Neuronal stem cell (in vitro differentiated cells): ENCODE measurements at regions not wholly inside any gene's neighbourhood (a gene's known extent, or its start where the extent isn't known, plus 50 kb on each side); places are given as distances from the start of the nearest gene placed in this dataset.

Source experiments
- DNase-seq: peaks from one replicate; pipeline ENCODE4 v3.0.0-alpha.2; 2013; ENCODE audit warnings: low spot score
- H2AFZ ChIP-seq: one replicate; pipeline ENCODE4 v1.6.1; 2013; ENCODE audit warnings: mild to moderate bottlenecking, low read length, inconsistent platforms
- H2AK5ac ChIP-seq: 2 replicates; pipeline ENCODE4 v1.6.1; 2013; ENCODE audit warnings: low read depth, mild to moderate bottlenecking, inconsistent platforms, low read length, moderate library complexity, mixed read lengths
- H2BK120ac ChIP-seq: 2 replicates; pipeline ENCODE4 v1.6.1; 2013; ENCODE audit warnings: low read depth, mild to moderate bottlenecking, inconsistent platforms, low read length, moderate library complexity, mixed read lengths
- H2BK12ac ChIP-seq: one replicate; pipeline ENCODE4 v1.6.1; 2013; ENCODE audit warnings: low read length, inconsistent platforms
- H2BK15ac ChIP-seq: 2 replicates; pipeline ENCODE4 v1.6.1; 2013; ENCODE audit warnings: mild to moderate bottlenecking, low read length, inconsistent platforms, mixed read lengths
- H2BK5ac ChIP-seq: one replicate; pipeline ENCODE4 v1.6.1; 2013; ENCODE audit warnings: inconsistent platforms, mild to moderate bottlenecking, low read length, moderate library complexity
- H3K14ac ChIP-seq: one replicate; pipeline ENCODE4 v1.6.1; 2013; ENCODE audit warnings: low read length, inconsistent platforms
- H3K18ac ChIP-seq: 2 replicates; pipeline ENCODE4 v1.6.1; 2013; ENCODE audit warnings: low read length, inconsistent platforms
- H3K23ac ChIP-seq: 2 replicates; pipeline ENCODE4 v1.6.1; 2013; ENCODE audit warnings: low read depth, mild to moderate bottlenecking, mixed read lengths, low read length, inconsistent platforms; ENCODE audit not compliant: poor library complexity
- H3K27ac ChIP-seq: replicated peaks from 3 replicates; pipeline ENCODE4 v1.5.1; 2013; ENCODE audit warnings: low read length, inconsistent platforms
- H3K27me3 ChIP-seq, 3 experiments: 2 replicates each; pipeline ENCODE4 v1.6.1; 2013; ENCODE audit warnings: low read length in 3 of 3, mild to moderate bottlenecking in 2 of 3, inconsistent platforms in 1 of 3, low read depth in 1 of 3, mixed read lengths in 1 of 3, moderate library complexity in 1 of 3; ENCODE audit not compliant: control insufficient read depth in 3 of 3, insufficient read depth in 3 of 3
- H3K36me3 ChIP-seq, 2 donors: replicated peaks in 1 of 2; 2 replicates each; pipeline ENCODE4 v1.6.1; 2013; ENCODE audit warnings: low read length in 2 of 2; ENCODE audit not compliant: control insufficient read depth in 2 of 2, insufficient read depth in 2 of 2
- H3K4ac ChIP-seq: 2 replicates; pipeline ENCODE4 v1.6.1; 2013; ENCODE audit warnings: inconsistent platforms, mild to moderate bottlenecking, low read length, moderate library complexity
- H3K4me1 ChIP-seq, 2 donors: 1 replicate in 1 of 2; 2 replicates in 1 of 2; pipeline ENCODE4 v1.6.1; 2013; ENCODE audit warnings: low read length in 2 of 2, low read depth in 1 of 2; ENCODE audit not compliant: control insufficient read depth in 2 of 2, insufficient read depth in 1 of 2
- H3K4me2 ChIP-seq: one replicate; pipeline ENCODE4 v1.6.1; 2013; ENCODE audit warnings: mild to moderate bottlenecking, low read length, inconsistent platforms; ENCODE audit not compliant: insufficient read depth, poor library complexity, severe bottlenecking
- H3K4me3 ChIP-seq, 2 donors: 2 replicates each; pipeline ENCODE4 v1.5.1; 2013; ENCODE audit warnings: low read length in 2 of 2, mild to moderate bottlenecking in 2 of 2, inconsistent platforms in 1 of 2, moderate library complexity in 1 of 2
- H3K79me1 ChIP-seq: one replicate; pipeline ENCODE4 v1.6.1; 2013; ENCODE audit warnings: low read depth, mild to moderate bottlenecking, inconsistent platforms, low read length, moderate library complexity
- H3K9ac ChIP-seq: one replicate; pipeline ENCODE4 v1.6.1; 2013; ENCODE audit warnings: mild to moderate bottlenecking, low read depth, low read length, inconsistent platforms; ENCODE audit not compliant: poor library complexity
- H3K9me3 ChIP-seq, 2 donors: replicated peaks in 1 of 2; 2 replicates each; pipeline versions ENCODE3 to v1.6.1; 2013; ENCODE audit warnings: low read length in 2 of 2, mild to moderate bottlenecking in 2 of 2, inconsistent platforms in 1 of 2, low read depth in 1 of 2, mixed read lengths in 1 of 2, moderate library complexity in 1 of 2; ENCODE audit not compliant: control insufficient read depth in 2 of 2, insufficient read depth in 1 of 2
- H4K8ac ChIP-seq: one replicate; pipeline ENCODE4 v1.6.1; 2013; ENCODE audit warnings: low read depth, mild to moderate bottlenecking, inconsistent platforms, low read length, moderate library complexity
- H4K91ac ChIP-seq: one replicate; pipeline ENCODE4 v1.6.1; 2013; ENCODE audit warnings: low read length, low read depth, mild to moderate bottlenecking, inconsistent platforms; ENCODE audit not compliant: poor library complexity
- WGBS, 2 donors: extraction: QIAGEN DNeasy Blood & Tissue Kit; methylation state at CpG; one replicate each; pipeline ENCODE4 v1.1.7; 2013; ENCODE audit warnings: missing lambda C conversion rate in 2 of 2, mixed read lengths in 1 of 2; ENCODE audit not compliant: insufficient read length in 2 of 2, insufficient replicate concordance in 1 of 2; ENCODE audit errors: extremely low coverage in 2 of 2; 5-methylcytosine and 5-hydroxymethylcytosine counted together

DNA sequence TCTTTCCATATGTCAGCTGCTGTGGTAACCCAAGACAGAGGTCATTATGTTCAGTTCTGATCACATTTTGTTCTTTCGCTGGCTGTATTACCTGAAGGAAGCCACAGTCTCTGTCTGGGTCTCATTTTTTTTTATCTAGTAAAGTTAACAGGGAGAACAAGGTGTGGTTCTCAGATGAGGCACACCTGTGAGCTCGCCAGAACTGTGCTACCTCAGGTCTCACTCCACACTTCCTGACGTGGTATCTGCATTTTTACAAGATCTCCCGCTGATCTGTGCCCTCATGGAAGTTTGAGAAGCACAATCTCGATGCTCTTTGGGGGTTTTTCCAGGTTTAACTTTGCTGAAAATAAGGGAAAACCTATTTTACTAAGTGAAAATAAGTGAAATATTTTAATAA is 169.5 kb upstream of the CENPW start:
- no peak overlapping the region for H2AK5ac ChIP-seq
- H3K14ac ChIP-seq, result no peak overlapping the region
- DNase-seq, result no peak
- no peak overlapping the region for H3K4me3 ChIP-seq
- H3K18ac ChIP-seq, result no peak overlapping the region
- no peak overlapping the region for H2BK5ac ChIP-seq
- H3K27me3 ChIP-seq, result no peaks in the 10 kb centered on the region
- H2BK15ac ChIP-seq, result no peak overlapping the region
- H2BK120ac ChIP-seq, result no peak overlapping the region
- H3K9ac ChIP-seq, result no peak overlapping the region
- no peak overlapping the region for H3K23ac ChIP-seq
- no CpG with 5 or more reads among the region's 5 CpGs for WGBS, 2 donors
- H4K8ac ChIP-seq, result no peak overlapping the region
- H4K91ac ChIP-seq, result no peak overlapping the region
- H3K36me3 ChIP-seq, result no peaks in the 10 kb centered on the region
- H3K4me1 ChIP-seq, result no peaks in the 10 kb centered on the region
- H2BK12ac ChIP-seq, result no peak overlapping the region
- no peak overlapping the region for H3K4me2 ChIP-seq
- H3K9me3 ChIP-seq, result no peaks in the 10 kb centered on the region
- no peak overlapping the region for H3K4ac ChIP-seq
- no peak overlapping the region for H3K27ac ChIP-seq
- no peak overlapping the region for H2AFZ ChIP-seq
- no peaks in the 10 kb centered on the region for H3K79me1 ChIP-seq

DNA sequence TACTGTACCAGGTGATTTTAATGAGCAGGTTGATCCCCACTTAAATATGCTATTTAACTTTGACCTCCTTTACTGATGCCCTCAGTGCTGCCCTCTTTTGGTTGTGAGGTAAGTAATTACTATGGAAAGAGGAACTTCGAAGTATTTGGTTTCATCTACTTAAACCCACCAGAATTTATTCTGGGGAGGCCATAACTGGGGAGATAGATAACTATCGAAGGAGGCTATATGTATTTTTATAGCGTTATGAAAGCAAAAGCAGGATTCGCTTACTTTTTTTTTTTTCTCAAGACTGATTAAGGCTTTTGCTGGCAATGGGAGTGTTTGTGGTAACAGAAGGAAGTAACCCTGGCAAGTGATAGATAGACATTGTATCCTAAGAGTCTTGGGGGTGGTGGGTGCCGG is 168.9 kb upstream of the CENPW start:
- no peaks in the 10 kb centered on the region for H3K9me3 ChIP-seq
- no peak overlapping the region for H2BK15ac ChIP-seq
- no peak overlapping the region for H3K9ac ChIP-seq
- no peaks in the 10 kb centered on the region for H3K36me3 ChIP-seq
- no peak overlapping the region for H3K4me2 ChIP-seq
- H3K79me1 ChIP-seq, result no peaks in the 10 kb centered on the region
- H4K8ac ChIP-seq, result no peak overlapping the region
- H2AFZ ChIP-seq, result no peak overlapping the region
- no peak overlapping the region for H2BK5ac ChIP-seq
- H2BK12ac ChIP-seq, result no peak overlapping the region
- no peak overlapping the region for H2AK5ac ChIP-seq
- no peak overlapping the region for H3K23ac ChIP-seq
- WGBS, 2 donors, result no CpG with 5 or more reads among the region's 5 CpGs
- H3K4ac ChIP-seq, result no peak overlapping the region
- no peaks in the 10 kb centered on the region for H3K4me1 ChIP-seq
- no peak for DNase-seq
- no peak overlapping the region for H3K27ac ChIP-seq
- H2BK120ac ChIP-seq, result no peak overlapping the region
- no peak overlapping the region for H4K91ac ChIP-seq
- no peaks in the 10 kb centered on the region for H3K27me3 ChIP-seq
- no peak overlapping the region for H3K18ac ChIP-seq
- no peak overlapping the region for H3K14ac ChIP-seq
- no peak overlapping the region for H3K4me3 ChIP-seq

DNA sequence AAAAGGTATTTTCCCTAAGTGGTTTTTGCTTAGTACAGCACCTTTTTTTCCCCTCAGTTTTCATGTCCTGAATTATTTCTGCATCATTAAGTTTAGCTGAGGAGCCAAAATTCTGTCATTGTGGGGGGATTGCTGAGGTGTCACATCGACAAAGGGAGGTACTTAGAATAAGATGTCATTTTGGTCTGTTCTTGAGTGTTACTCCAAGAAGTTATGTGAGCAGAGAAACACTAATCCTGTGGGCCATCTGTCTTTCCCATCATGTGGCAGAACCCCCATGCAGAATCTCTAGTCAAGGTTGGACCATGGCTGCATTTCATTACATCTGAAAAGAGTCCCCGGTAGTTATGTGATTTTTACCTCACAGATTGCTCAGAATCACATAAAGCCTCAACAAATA is 167.8 kb upstream of the CENPW start:
- H2AFZ ChIP-seq, result no peak overlapping the region
- H3K27me3 ChIP-seq, result no peaks in the 10 kb centered on the region
- H2BK15ac ChIP-seq, result no peak overlapping the region
- no peak overlapping the region for H3K4ac ChIP-seq
- no peak overlapping the region for H3K4me2 ChIP-seq
- no peak overlapping the region for H3K18ac ChIP-seq
- no peak overlapping the region for H4K91ac ChIP-seq
- no peaks in the 10 kb centered on the region for H3K36me3 ChIP-seq
- no peak for DNase-seq
- no peak overlapping the region for H3K14ac ChIP-seq
- H3K9ac ChIP-seq, result no peak overlapping the region
- no peaks in the 10 kb centered on the region for H3K4me1 ChIP-seq
- no peak overlapping the region for H3K4me3 ChIP-seq
- no peak overlapping the region for H2AK5ac ChIP-seq
- no peak overlapping the region for H2BK120ac ChIP-seq
- no peak overlapping the region for H2BK12ac ChIP-seq
- WGBS, 2 donors, result no CpG with 5 or more reads among the region's 2 CpGs
- no peak overlapping the region for H3K27ac ChIP-seq
- H4K8ac ChIP-seq, result no peak overlapping the region
- no peak overlapping the region for H3K23ac ChIP-seq
- H3K9me3 ChIP-seq, result no peaks in the 10 kb centered on the region
- no peak overlapping the region for H2BK5ac ChIP-seq
- no peaks in the 10 kb centered on the region for H3K79me1 ChIP-seq

DNA sequence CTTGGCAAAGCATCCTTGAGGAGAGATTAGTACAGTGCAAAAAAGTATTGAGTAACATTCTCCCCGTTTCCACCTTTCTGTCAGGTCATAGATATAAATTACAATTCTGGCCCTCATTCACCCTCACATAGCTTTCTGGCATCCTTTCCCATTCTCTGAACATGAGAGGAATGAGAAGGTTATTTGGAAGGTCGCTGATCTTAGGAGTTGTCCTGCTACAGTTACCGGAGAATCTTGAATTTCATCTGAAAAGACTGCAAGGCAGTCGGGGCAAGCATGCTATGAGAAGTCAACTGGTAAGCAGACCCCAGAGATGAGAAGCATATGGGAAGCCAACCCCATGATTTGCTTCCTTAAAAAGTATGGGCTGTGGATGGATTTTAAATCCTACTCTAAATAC is 166.7 kb upstream of the CENPW start:
- H3K36me3 ChIP-seq, result no peaks in the 10 kb centered on the region
- no peak overlapping the region for H2AFZ ChIP-seq
- no peaks in the 10 kb centered on the region for H3K9me3 ChIP-seq
- no peaks in the 10 kb centered on the region for H3K4me1 ChIP-seq
- no CpG with 5 or more reads among the region's 4 CpGs for WGBS, 2 donors
- no peak for DNase-seq
- H3K27ac ChIP-seq, result no peak overlapping the region
- no peak overlapping the region for H2BK15ac ChIP-seq
- no peak overlapping the region for H3K14ac ChIP-seq
- H4K91ac ChIP-seq, result no peak overlapping the region
- no peak overlapping the region for H2BK12ac ChIP-seq
- H3K4me3 ChIP-seq, result no peak overlapping the region
- H3K23ac ChIP-seq, result no peak overlapping the region
- H2BK5ac ChIP-seq, result no peak overlapping the region
- no peak overlapping the region for H4K8ac ChIP-seq
- no peak overlapping the region for H3K18ac ChIP-seq
- H2AK5ac ChIP-seq, result no peak overlapping the region
- no peak overlapping the region for H3K4ac ChIP-seq
- H3K79me1 ChIP-seq, result no peaks in the 10 kb centered on the region
- H3K9ac ChIP-seq, result no peak overlapping the region
- no peak overlapping the region for H2BK120ac ChIP-seq
- H3K4me2 ChIP-seq, result no peak overlapping the region
- no peaks in the 10 kb centered on the region for H3K27me3 ChIP-seq
